BLaER1 (cell line): ENCODE measurements at regions not wholly inside any gene's neighbourhood (a gene's known extent, or its start where the extent isn't known, plus 50 kb on each side); places are given as distances from the start of the nearest gene placed in this dataset.
"Not testable (repeated sequence)": the region's sequence is repeated elsewhere in the genome, so short reads cannot be mapped to it uniquely, and the experiment has no call there.

Experiments used
- H3K27ac ChIP-seq: shearing (Covaris generic); formaldehyde crosslinking; 2 replicates; pipeline ENCODE4 v1.8.1; 2022
- H3K27me3 ChIP-seq: shearing (Covaris generic); formaldehyde crosslinking; 2 replicates; pipeline ENCODE4 v1.8.1; 2022
- H3K36me3 ChIP-seq: shearing (Covaris generic); formaldehyde crosslinking; 2 replicates; pipeline ENCODE4 v1.8.1; 2022
- H3K4me1 ChIP-seq: shearing (Covaris generic); formaldehyde crosslinking; 2 replicates; pipeline ENCODE4 v1.8.1; 2022
- H3K4me2 ChIP-seq: shearing (Covaris generic); formaldehyde crosslinking; 2 replicates; pipeline ENCODE4 v1.8.1; 2022
- H3K4me3 ChIP-seq: shearing (Covaris generic); formaldehyde crosslinking; 2 replicates; pipeline ENCODE4 v1.8.1; 2022
- H3K9ac ChIP-seq: shearing (Covaris generic); formaldehyde crosslinking; 2 replicates; pipeline ENCODE4 v1.8.1; 2022
- H3K9me3 ChIP-seq: shearing (Covaris generic); formaldehyde crosslinking; 2 replicates; pipeline ENCODE4 v1.8.1; 2022
- H4K20me1 ChIP-seq: shearing (Covaris generic); formaldehyde crosslinking; 2 replicates; pipeline ENCODE4 v1.8.1; 2022
- Cebpa-rat ChIP-seq: shearing (Covaris generic); IDR thresholded peaks from 2 replicates; pipeline ENCODE4 v1.8.1; 2022

DNA sequence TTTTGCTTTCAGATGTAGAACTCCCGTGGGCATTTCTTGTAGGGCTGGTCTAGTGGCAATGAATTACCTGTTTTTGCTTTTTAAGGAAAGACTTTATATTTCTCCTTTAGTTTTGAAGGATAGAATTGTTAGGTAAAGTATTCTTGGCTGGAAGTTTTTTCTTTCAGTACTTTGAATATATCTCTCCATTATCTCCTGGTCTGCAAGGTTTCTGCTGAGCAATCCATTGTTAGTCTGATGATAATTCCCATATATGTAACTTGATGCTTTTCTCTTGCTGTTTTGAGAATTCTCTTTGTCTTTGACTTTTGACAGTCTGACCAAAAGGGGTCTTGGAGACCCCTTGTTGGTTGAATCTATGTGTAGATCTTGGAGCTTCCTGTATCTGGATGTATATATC lies 198.1 kb downstream of the TMEM167A start:
- Histone ChIP-seq H4K20me1 (no peaks in the 10 kb centered on the region), H3K9me3 (peaks cover 18% of the 10 kb centered on the region)
- no peak for TF ChIP-seq Cebpa-rat

DNA sequence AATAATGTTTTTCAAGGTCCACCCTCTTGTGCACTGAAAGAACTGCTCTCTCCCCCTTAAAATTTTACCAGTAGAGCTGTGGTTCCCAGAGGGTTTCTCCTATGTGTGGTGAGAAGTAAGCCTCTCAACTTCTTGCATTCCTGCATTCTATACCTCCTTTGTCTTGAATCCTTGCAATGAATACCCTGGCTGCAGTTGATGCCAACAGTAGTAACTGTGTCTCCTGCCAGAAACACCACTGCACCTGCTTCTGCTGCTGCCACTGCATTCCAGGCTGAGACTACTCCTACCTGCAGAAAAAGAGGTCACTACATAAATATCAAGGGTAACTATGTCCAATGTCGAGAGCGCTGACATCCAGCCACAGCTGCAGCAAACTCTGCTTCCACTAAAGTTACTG lies 203.7 kb downstream of the TMEM167A start:
- Histone ChIP-seq H3K27me3 (no peaks in the 10 kb centered on the region), H3K9ac (no peak overlapping the region), H4K20me1 (no peaks in the 10 kb centered on the region), H3K36me3 (no peaks in the 10 kb centered on the region), H3K27ac (no peak overlapping the region), H3K9me3 (no peaks in the 10 kb centered on the region), H3K4me3 (no peak overlapping the region), H3K4me1 (no peaks in the 10 kb centered on the region), H3K4me2 (no peak overlapping the region)
- no peak for TF ChIP-seq Cebpa-rat

More for the DNA sequence above, 198.1 kb downstream of the TMEM167A start:
- Histone ChIP-seq H3K4me2 (no peak overlapping the region), H3K4me1 (0 out of 2 replicates have a peak, but pooled peaks cover 5% of the 10 kb centered on the region), H3K36me3 (no peaks in the 10 kb centered on the region), H3K4me3 (no peak overlapping the region), H3K27ac (no peak overlapping the region), H3K27me3 (no peaks in the 10 kb centered on the region), H3K9ac (no peak overlapping the region)

GRCh38 chr5:82872321-82873288 lies 204.6 kb downstream of the TMEM167A start:
- not testable (repeated sequence) for H3K36me3 ChIP-seq, H3K9ac ChIP-seq, H3K4me1 ChIP-seq, H3K27ac ChIP-seq, H3K4me2 ChIP-seq, H3K4me3 ChIP-seq, H4K20me1 ChIP-seq, H3K9me3 ChIP-seq, H3K27me3 ChIP-seq

GRCh38 chr5:82865625-82866024 lies 211.6 kb downstream of the TMEM167A start:
- H3K36me3 ChIP-seq, result no peaks in the 10 kb centered on the region
- H3K27ac ChIP-seq, result no peak overlapping the region
- H3K27me3 ChIP-seq, result no peaks in the 10 kb centered on the region
- no peak overlapping the region for H3K9ac ChIP-seq
- H3K4me3 ChIP-seq, result no peak overlapping the region
- H4K20me1 ChIP-seq, result no peaks in the 10 kb centered on the region
- TF ChIP-seq Cebpa-rat, result no peak
- no peaks in the 10 kb centered on the region for H3K9me3 ChIP-seq
- no peak overlapping the region for H3K4me2 ChIP-seq
- no peaks in the 10 kb centered on the region for H3K4me1 ChIP-seq

DNA sequence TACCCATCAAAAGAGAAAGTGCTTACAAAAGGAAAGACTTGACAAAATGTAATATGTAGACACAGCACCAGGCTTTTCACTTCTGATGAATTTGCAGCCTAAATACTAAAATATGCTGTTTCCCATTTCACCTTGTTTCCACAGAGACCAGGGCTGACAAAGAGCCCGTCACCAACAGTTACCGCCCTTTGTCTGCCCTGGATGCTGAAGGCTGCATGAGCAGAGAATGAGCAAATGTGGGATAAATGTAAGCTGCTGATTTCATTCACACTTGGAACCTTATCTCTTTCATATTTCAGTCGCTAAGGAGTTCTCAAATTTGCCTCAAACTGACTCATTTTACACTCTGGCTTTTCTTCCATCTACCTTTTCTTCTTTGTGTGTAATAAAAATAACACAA lies 213.9 kb downstream of the TMEM167A start:
- no peaks in the 10 kb centered on the region for H3K4me1 ChIP-seq
- H3K4me3 ChIP-seq, result no peak overlapping the region
- TF ChIP-seq Cebpa-rat, result no peak
- H3K9me3 ChIP-seq, result no peaks in the 10 kb centered on the region
- H3K27me3 ChIP-seq, result no peaks in the 10 kb centered on the region
- no peak overlapping the region for H3K27ac ChIP-seq
- H4K20me1 ChIP-seq, result no peaks in the 10 kb centered on the region
- no peak overlapping the region for H3K4me2 ChIP-seq
- H3K36me3 ChIP-seq, result no peaks in the 10 kb centered on the region
- no peak overlapping the region for H3K9ac ChIP-seq

GRCh38 chr5:82862711-82863110 lies 214.5 kb downstream of the TMEM167A start:
- Histone ChIP-seq H3K9me3 (no peaks in the 10 kb centered on the region), H4K20me1 (no peaks in the 10 kb centered on the region), H3K4me3 (no peak overlapping the region), H3K4me1 (no peaks in the 10 kb centered on the region), H3K27me3 (no peaks in the 10 kb centered on the region), H3K36me3 (no peaks in the 10 kb centered on the region), H3K27ac (no peak overlapping the region), H3K9ac (no peak overlapping the region), H3K4me2 (no peak overlapping the region)
- no peak for TF ChIP-seq Cebpa-rat

- Histone ChIP-seq H3K9me3 (no peaks in the 10 kb centered on the region), H4K20me1 (no peaks in the 10 kb centered on the region), H3K4me1 (no peaks in the 10 kb centered on the region), H3K27ac (no peak overlapping the region), H3K4me3 (no peak overlapping the region), H3K36me3 (no peaks in the 10 kb centered on the region), H3K4me2 (no peak overlapping the region), H3K9ac (no peak overlapping the region), H3K27me3 (no peaks in the 10 kb centered on the region)
- no peak for TF ChIP-seq Cebpa-rat
Measured at GRCh38 chr5:82862261-82862660, 214.9 kb downstream of the TMEM167A start.

- H3K27me3 ChIP-seq, result no peaks in the 10 kb centered on the region
- no peak overlapping the region for H3K4me2 ChIP-seq
- no peak overlapping the region for H3K4me3 ChIP-seq
- no peak for TF ChIP-seq Cebpa-rat
- H3K27ac ChIP-seq, result no peak overlapping the region
- no peaks in the 10 kb centered on the region for H4K20me1 ChIP-seq
- no peaks in the 10 kb centered on the region for H3K4me1 ChIP-seq
- no peaks in the 10 kb centered on the region for H3K9me3 ChIP-seq
- no peak overlapping the region for H3K9ac ChIP-seq
- H3K36me3 ChIP-seq, result no peaks in the 10 kb centered on the region
Measured at GRCh38 chr5:82861701-82862100, 215.5 kb downstream of the TMEM167A start.

GRCh38 chr5:82859451-82860140 lies 217.6 kb downstream of the TMEM167A start:
- no peak overlapping the region for H3K9ac ChIP-seq
- H3K9me3 ChIP-seq, result no peaks in the 10 kb centered on the region
- no peak for TF ChIP-seq Cebpa-rat
- H4K20me1 ChIP-seq, result no peaks in the 10 kb centered on the region
- no peak overlapping the region for H3K4me2 ChIP-seq
- H3K4me3 ChIP-seq, result no peak overlapping the region
- no peaks in the 10 kb centered on the region for H3K27me3 ChIP-seq
- no peak overlapping the region for H3K27ac ChIP-seq
- H3K36me3 ChIP-seq, result no peaks in the 10 kb centered on the region
- H3K4me1 ChIP-seq, result no peaks in the 10 kb centered on the region
